PC-9 (cell line): ENCODE measurements at regions not wholly inside any gene's neighbourhood (a gene's known extent, or its start where the extent isn't known, plus 50 kb on each side); places are given as distances from the start of the nearest gene placed in this dataset.

Experiments used
- CTCF ChIP-seq: fragments of 200-600 bp; sonication (generic); conservative IDR thresholded peaks from 2 replicates; pipeline ENCODE4 v1.6.1; 2017; ENCODE audit warnings: mixed run types, antibody characterized with exemption, mild to moderate bottlenecking, moderate library complexity
- EZH2 ChIP-seq: fragments of 200-600 bp; sonication (generic); IDR thresholded peaks from 2 replicates; pipeline ENCODE4 v1.8.0; 2017; ENCODE audit warnings: antibody characterized with exemption, low read depth

- no peak for TF ChIP-seq CTCF
- TF ChIP-seq EZH2 = no peak
These were observed 168.6 kb downstream of the HAPSTR1 start for GRCh38 chr16:9259914-9260608.
